Nucleus accumbens (tissue), 56 donors: ENCODE measurements at regions not wholly inside any gene's neighbourhood (a gene's known extent, or its start where the extent isn't known, plus 50 kb on each side); places are given as distances from the start of the nearest gene placed in this dataset.
"Not testable (repeated sequence)": the region's sequence is repeated elsewhere in the genome, so short reads cannot be mapped to it uniquely, and the experiment has no call there.

ENCODE experiments used
- DNase-seq, 56 donors: peaks; one replicate each; lab custom pipeline; 2025; lab: John Stamatoyannopoulos, UW

- DNase-seq, result no peak
These were observed 1994.3 kb downstream of the MRPL39 start for GRCh38 chr21:23613014-23613413.

GRCh38 chr21:23612210-23612609 is 1995.1 kb downstream of the MRPL39 start:
- no peak for DNase-seq

GRCh38 chr21:23607782-23608431 is 1999.4 kb downstream of the MRPL39 start:
- no peak for DNase-seq

GRCh38 chr21:23601549-23601948 is 2005.7 kb downstream of the MRPL39 start:
- no peak for DNase-seq

GRCh38 chr21:23593582-23593981 is 2013.7 kb downstream of the MRPL39 start:
- DNase-seq, result no peak

GRCh38 chr21:23585419-23585818 is 2021.9 kb downstream of the MRPL39 start:
- DNase-seq, result no peak

GRCh38 chr21:23579573-23579972 is 2027.7 kb downstream of the MRPL39 start:
- no peak for DNase-seq

- no peak for DNase-seq
These were observed 2029.3 kb downstream of the MRPL39 start for GRCh38 chr21:23578027-23578426.

- no peak for DNase-seq
These were observed 2032.3 kb downstream of the MRPL39 start for GRCh38 chr21:23574932-23575331.

- DNase-seq, result not testable (repeated sequence)
These were observed 2058.4 kb downstream of the MRPL39 start for GRCh38 chr21:23548924-23549323.

- no peak for DNase-seq
These were observed 2063.9 kb downstream of the MRPL39 start for GRCh38 chr21:23543333-23543732.

- no peak for DNase-seq
These were observed 2065.2 kb downstream of the MRPL39 start for GRCh38 chr21:23542097-23542496.

GRCh38 chr21:23541571-23541970 is 2065.7 kb downstream of the MRPL39 start:
- no peak for DNase-seq

GRCh38 chr21:23534850-23535249 is 2072.4 kb downstream of the MRPL39 start:
- no peak for DNase-seq

- no peak for DNase-seq
These were observed 2075.8 kb downstream of the MRPL39 start for GRCh38 chr21:23531444-23531843.

GRCh38 chr21:23524685-23525084 is 2082.6 kb downstream of the MRPL39 start:
- no peak for DNase-seq

GRCh38 chr21:23522751-23523150 is 2084.5 kb downstream of the MRPL39 start:
- no peak for DNase-seq

GRCh38 chr21:23507501-23507900 is 2099.8 kb downstream of the MRPL39 start:
- DNase-seq, result no peak

GRCh38 chr21:23496729-23497128 is 2110.6 kb downstream of the MRPL39 start:
- no peak for DNase-seq

- no peak for DNase-seq
These were observed 2119.0 kb downstream of the MRPL39 start for GRCh38 chr21:23488245-23488644.

- no peak for DNase-seq
These were observed 2126.6 kb downstream of the MRPL39 start for GRCh38 chr21:23480591-23481270.

GRCh38 chr21:23478381-23478780 is 2128.9 kb downstream of the MRPL39 start:
- DNase-seq, result no peak
